Inflammatory macrophage (primary cell): ENCODE measurements at regions not wholly inside any gene's neighbourhood (a gene's known extent, or its start where the extent isn't known, plus 50 kb on each side); places are given as distances from the start of the nearest gene placed in this dataset.

Source experiments
- DNase-seq, 2 donors: peaks; one replicate each; pipeline ENCODE4 v3.0.0-alpha.2; 2020 to 2022

- DNase-seq = no peak
Observed at GRCh38 chr14:101123618-101124510, 220.3 kb upstream of the RTL1 start.

- no peak for DNase-seq
Observed at GRCh38 chr14:101124815-101125214, 221.3 kb upstream of the RTL1 start.

DNA sequence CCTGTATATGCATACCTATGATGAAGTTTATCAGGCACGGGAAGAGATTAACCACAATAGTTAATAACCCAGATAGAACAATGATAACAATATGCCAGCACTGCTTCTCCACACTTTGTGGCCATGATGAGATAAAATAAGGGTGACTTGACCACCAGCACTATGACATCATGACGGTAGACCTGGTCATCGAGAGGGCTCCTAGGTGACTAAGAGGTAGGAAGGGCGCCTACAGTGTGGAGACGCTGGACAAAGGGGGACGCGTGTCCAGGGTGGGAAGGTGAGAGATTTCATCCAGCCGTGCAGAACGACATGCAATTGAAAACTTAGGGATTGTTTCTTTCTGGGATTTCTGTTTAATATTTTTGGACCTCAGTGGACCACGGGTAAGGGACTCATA lies 221.8 kb upstream of the RTL1 start:
- DNase-seq = no peak

DNA sequence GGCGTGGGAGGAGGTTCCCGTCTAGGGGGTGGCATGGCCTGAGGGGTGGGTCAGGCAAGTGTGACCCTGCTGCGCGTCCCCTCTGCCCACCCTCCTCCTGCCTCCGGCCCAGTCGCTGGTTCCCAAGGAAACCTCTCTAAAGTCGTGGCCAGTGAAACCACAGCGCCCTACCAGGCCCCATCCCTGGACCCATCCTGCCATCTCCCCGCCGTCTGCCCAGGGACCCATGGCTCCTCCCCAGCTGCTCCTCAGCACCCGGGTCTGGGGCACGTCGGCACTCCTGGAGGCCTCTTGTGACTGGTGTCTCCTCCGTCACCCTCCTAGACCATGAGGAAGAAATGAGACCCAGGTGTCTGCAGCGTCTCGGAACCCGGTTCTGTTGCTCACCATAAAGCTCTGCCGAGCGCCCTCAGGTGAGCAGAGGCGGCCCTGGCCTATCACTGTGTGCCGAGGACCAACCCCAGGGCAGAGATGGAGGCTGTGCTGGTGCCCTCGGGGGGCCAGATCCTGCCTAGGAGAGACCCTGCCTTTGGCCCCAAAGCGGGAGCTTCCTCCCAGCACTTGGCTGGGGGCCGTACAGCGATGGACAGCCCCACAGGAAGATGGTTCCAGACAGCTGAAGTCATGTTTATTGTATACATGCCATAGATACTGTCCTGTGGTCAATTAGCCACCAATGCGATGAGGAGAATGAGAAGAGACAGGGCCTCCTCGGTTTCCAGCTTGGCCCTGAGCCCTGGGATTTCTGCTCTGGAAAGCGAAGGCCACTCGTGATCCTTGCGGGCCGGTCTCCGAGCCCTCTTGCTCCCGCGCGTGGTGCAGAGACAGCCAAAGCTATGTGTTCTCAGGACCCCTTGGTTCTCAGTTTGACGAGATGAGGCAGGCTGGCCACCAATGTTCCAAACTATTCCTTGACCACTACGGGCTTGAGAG lies 222.5 kb upstream of the RTL1 start:
- DNase-seq = no peak

- DNase-seq = no peak
Observed at GRCh38 chr14:101126731-101127130, 223.2 kb upstream of the RTL1 start.

GRCh38 chr14:101127224-101127623 lies 223.7 kb upstream of the RTL1 start:
- no peak for DNase-seq

- no peak for DNase-seq
Observed at GRCh38 chr14:101128478-101129321, 225.2 kb upstream of the RTL1 start.

GRCh38 chr14:101129521-101130167 lies 226.1 kb upstream of the RTL1 start:
- no peak for DNase-seq

- no peak for DNase-seq
Observed at GRCh38 chr14:101130861-101131260, 227.3 kb upstream of the RTL1 start.

DNA sequence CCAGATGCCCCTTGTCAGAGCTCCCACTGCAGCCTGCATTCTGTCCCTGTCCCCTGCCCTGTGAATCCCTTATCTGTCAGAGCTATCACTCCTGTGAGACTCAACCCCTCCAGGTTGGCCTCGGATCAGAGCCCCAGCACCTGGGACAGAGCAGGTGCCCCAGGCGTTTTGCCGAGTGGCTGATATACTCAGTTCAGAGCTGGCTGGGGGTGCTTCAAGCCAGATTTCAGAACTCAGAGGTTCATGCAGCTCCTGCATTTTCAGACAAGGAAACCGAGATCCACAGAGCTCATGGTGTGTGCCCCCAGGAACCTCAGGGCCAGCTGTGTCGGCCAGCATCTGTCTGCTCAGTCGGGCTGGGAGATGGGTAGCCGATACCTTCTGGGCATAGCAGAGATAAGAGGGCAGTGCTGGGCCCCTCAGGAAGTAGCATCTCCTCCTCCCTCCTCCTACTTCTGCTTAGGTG lies 228.0 kb upstream of the RTL1 start:
- DNase-seq = no peak

DNA sequence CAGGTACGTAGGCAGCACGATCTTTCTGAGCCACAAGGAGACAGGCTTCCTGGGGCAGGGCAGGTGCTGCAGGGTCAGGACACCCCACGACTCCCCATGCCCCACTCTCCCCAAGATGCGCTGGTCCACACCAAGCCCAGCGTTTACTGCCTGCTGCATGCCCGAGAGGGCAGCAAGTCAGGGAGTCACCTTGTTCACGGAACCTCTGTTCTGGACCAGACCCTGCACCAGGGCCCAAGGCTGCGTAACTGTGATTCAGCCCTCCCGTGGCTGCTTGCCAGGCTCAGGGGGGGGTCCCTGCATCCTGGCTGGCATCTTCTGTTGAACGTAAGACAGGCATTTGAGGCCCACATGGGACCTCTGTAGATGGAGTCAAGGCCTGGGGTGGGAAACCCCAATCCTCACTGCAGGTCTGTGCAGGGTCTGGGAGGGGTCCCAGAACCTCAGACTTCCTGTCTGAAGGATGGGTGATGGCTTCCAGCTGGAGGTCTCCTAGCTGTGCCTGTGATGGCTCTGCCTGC lies 228.6 kb upstream of the RTL1 start:
- DNase-seq = no peak

GRCh38 chr14:101132588-101132987 lies 229.1 kb upstream of the RTL1 start:
- no peak for DNase-seq

GRCh38 chr14:101133068-101133467 lies 229.5 kb upstream of the RTL1 start:
- DNase-seq = no peak

DNA sequence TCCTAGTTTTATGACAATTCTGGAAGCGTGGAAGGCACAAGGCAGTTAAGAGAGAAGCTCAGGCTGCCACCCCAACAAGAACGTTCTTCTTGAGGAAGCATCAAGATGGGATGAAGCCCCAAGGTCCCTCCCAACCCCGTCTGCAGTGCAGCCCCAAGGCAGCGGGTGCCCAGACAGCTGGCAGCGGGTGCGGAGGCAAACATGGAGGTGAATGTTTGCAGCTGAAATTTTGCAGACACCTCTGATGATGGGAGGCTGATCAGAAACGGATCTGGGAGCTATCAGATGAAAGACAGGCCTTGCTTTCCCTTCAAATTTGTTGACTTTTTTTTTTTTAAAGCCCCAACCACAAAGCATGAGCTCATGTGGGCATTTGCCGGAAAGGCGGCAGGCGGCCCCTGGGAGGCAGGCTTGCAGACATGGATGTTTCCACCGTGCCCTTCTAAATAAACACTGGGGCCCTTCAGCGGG lies 230.7 kb upstream of the RTL1 start:
- DNase-seq = no peak

- DNase-seq = no peak
Observed at GRCh38 chr14:101134851-101135433, 231.4 kb upstream of the RTL1 start.

- no peak for DNase-seq
Observed at GRCh38 chr14:101135796-101136742, 232.5 kb upstream of the RTL1 start.

DNA sequence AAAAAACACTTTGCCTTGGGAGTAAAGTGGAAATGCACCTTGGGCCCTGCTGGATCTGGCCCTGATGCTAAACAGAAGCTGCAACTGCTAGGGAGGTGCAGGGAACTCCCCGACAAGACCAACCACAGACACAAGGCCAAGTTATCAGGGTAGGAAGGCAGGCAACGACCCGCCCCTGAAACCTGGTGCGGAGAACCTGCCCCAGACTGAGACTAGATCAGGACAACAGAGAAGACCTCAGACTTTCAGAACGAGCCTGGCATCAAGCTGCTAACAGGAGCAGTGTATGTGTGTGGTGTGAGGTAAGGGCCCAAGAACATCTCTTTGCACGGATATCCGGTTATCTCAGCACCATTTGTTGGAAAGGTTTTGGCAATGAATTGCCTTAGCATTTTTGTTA lies 233.7 kb upstream of the RTL1 start:
- DNase-seq = no peak

DNA sequence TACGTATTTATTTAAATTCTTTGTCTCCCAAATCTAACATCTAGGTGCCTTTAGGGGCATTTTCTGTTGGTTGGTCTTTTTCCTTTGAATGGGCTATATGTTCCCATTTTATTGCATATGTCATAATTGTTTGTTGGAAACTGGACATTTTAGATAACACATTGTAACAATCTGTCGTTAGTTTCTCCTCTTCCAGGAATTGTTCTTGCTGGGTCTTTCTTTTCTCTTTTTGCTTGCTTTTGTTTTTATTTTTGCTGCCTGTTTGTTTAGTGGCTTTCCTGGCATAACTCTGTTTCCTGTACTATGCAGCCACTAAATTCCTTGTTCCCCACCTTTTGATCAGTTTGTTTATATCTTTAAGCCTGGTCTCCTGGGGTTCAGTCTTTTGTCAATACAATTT lies 244.3 kb upstream of the RTL1 start:
- DNase-seq = no peak

DNA sequence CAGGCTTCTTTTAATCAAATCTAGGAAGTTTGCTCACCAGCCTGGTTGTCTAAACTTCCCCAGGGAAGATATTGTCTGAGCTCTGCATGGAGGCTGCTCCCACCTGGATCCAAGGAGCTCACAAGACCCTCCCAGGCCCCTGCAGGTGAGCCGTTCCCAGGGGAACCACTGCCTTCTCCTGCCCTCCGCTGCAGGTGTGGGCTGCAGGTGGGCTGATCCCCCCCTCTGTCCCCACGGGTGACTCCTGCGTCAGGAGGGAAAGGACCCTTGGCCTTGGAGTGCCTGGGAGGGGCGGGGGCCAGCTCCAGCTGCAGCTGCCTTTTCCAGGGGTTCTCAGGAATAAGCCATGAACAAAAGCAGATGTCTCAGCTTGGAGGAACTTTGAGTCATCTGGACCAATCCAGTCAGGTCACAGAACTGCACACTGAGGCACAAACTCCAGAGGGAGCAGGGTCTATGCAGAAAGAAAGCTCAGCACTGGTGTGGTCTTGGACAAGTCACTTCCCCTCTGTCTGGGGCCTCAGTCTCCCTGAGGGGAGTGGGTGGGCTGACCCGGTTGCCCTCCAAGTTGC lies 246.6 kb upstream of the RTL1 start:
- DNase-seq = no peak
